Upper lobe of left lung (tissue), 4 donors: ENCODE measurements at regions not wholly inside any gene's neighbourhood (a gene's known extent, or its start where the extent isn't known, plus 50 kb on each side); places are given as distances from the start of the nearest gene placed in this dataset.

Source experiments
- EP300 ChIP-seq, 4 donors: sonication (generic); formaldehyde crosslinking; IDR thresholded peaks; one replicate each; pipeline ENCODE4 v1.5.1; 2017; ENCODE audit warnings: antibody characterized with exemption in 4 of 4, control low read depth in 2 of 4
- POLR2A ChIP-seq, 4 donors: fragments of 450-650 bp; IDR thresholded peaks; one replicate each; pipeline ENCODE4 v1.5.1; 2016 to 2017; ENCODE audit warnings: antibody characterized with exemption in 4 of 4, mild to moderate bottlenecking in 2 of 4
- POLR2AphosphoS5 ChIP-seq, 2 donors: sonication (generic); formaldehyde crosslinking; IDR thresholded peaks; one replicate each; pipeline ENCODE4 v1.5.1; 2017; ENCODE audit warnings: antibody characterized with exemption in 2 of 2
- TF ChIP-seq, protein P1 (sequence below), 6 experiments: fragments of 450-650 bp in 4 of 6; fragments of 200-600 bp in 2 of 6; sonication (generic) in 2 of 6; IDR thresholded peaks; one replicate each; pipeline ENCODE4 v1.5.1; 2016 to 2019; ENCODE audit warnings: antibody characterized with exemption in 6 of 6

DNA sequence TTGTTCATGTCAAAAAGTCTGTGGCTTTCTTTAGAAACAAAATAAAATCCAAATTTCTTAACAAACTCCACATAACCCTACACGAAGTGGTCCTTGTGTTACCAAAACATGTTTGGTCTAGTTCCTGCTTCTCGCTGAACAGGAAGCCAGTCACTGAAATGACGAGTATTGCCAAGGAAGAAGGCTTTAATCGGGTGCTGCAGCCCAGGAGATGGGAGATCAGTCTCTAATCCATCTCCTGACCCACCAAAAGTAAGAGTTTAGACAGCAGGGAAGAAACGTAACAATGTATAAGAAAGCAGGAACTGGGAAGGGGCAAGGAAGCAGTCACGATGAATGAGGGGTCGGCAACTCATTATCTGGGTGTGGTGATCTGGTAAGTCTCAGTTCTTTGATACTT lies 144.6 kb upstream of the MAP9 start:
- TF ChIP-seq, protein P1, sequence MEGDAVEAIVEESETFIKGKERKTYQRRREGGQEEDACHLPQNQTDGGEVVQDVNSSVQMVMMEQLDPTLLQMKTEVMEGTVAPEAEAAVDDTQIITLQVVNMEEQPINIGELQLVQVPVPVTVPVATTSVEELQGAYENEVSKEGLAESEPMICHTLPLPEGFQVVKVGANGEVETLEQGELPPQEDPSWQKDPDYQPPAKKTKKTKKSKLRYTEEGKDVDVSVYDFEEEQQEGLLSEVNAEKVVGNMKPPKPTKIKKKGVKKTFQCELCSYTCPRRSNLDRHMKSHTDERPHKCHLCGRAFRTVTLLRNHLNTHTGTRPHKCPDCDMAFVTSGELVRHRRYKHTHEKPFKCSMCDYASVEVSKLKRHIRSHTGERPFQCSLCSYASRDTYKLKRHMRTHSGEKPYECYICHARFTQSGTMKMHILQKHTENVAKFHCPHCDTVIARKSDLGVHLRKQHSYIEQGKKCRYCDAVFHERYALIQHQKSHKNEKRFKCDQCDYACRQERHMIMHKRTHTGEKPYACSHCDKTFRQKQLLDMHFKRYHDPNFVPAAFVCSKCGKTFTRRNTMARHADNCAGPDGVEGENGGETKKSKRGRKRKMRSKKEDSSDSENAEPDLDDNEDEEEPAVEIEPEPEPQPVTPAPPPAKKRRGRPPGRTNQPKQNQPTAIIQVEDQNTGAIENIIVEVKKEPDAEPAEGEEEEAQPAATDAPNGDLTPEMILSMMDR (IDR thresholded peaks at IDR 0.05): no peak
- no peak for TF ChIP-seq POLR2A (IDR thresholded peaks at IDR 0.05)
- TF ChIP-seq EP300 (IDR thresholded peaks at IDR 0.05): no peak
- TF ChIP-seq POLR2AphosphoS5 (IDR thresholded peaks at IDR 0.05): no peak
